ENCODE measurements at regions not wholly inside any gene's neighbourhood (a gene's known extent, or its start where the extent isn't known, plus 50 kb on each side); places are given as distances from the start of the nearest gene placed in this dataset.

GRCh38 chr12:127414186-127414585, 852.8 kb upstream of the TMEM132C start:
- DNase-seq (ENCODE audit: low spot score): no peak

GRCh38 chr12:127414636-127415035, 852.3 kb upstream of the TMEM132C start:
- DNase-seq (ENCODE audit: low spot score): no peak

- no peak for DNase-seq (ENCODE audit: low spot score)
These were observed 850.2 kb upstream of the TMEM132C start for GRCh38 chr12:127416796-127417195.

- no peak for DNase-seq (ENCODE audit: low spot score)
These were observed 847.9 kb upstream of the TMEM132C start for GRCh38 chr12:127419111-127419510.

GRCh38 chr12:127421614-127422013, 845.4 kb upstream of the TMEM132C start:
- DNase-seq (ENCODE audit: low spot score): no peak

GRCh38 chr12:127422935-127423566, 843.9 kb upstream of the TMEM132C start:
- no peak for DNase-seq (ENCODE audit: low spot score)

- DNase-seq (ENCODE audit: low spot score): no peak
These were observed 841.5 kb upstream of the TMEM132C start for GRCh38 chr12:127425474-127425873.

GRCh38 chr12:127428420-127428819, 838.5 kb upstream of the TMEM132C start:
- DNase-seq (ENCODE audit: low spot score): no peak

GRCh38 chr12:127429551-127430285, 837.3 kb upstream of the TMEM132C start:
- DNase-seq (ENCODE audit: low spot score): no peak

GRCh38 chr12:127430401-127430800, 836.6 kb upstream of the TMEM132C start:
- DNase-seq (ENCODE audit: low spot score): no peak

GRCh38 chr12:127431177-127431576, 835.8 kb upstream of the TMEM132C start:
- no peak for DNase-seq (ENCODE audit: low spot score)

- DNase-seq (ENCODE audit: low spot score): no peak
These were observed 835.4 kb upstream of the TMEM132C start for GRCh38 chr12:127431594-127431993.

- no peak for DNase-seq (ENCODE audit: low spot score)
These were observed 831.5 kb upstream of the TMEM132C start for GRCh38 chr12:127435439-127435838.

GRCh38 chr12:127438512-127439244, 828.3 kb upstream of the TMEM132C start:
- DNase-seq (ENCODE audit: low spot score): no peak

- no peak for DNase-seq (ENCODE audit: low spot score)
These were observed 821.3 kb upstream of the TMEM132C start for GRCh38 chr12:127445581-127446139.

- DNase-seq (ENCODE audit: low spot score): no peak
These were observed 818.1 kb upstream of the TMEM132C start for GRCh38 chr12:127448906-127449305.

GRCh38 chr12:127450826-127451225, 816.1 kb upstream of the TMEM132C start:
- no peak for DNase-seq (ENCODE audit: low spot score)

GRCh38 chr12:127455347-127456265, 811.4 kb upstream of the TMEM132C start:
- DNase-seq (ENCODE audit: low spot score): no peak

GRCh38 chr12:127457726-127458125, 809.2 kb upstream of the TMEM132C start:
- DNase-seq (ENCODE audit: low spot score): no peak

GRCh38 chr12:127459166-127459565, 807.8 kb upstream of the TMEM132C start:
- no peak for DNase-seq (ENCODE audit: low spot score)

GRCh38 chr12:127459687-127460086, 807.3 kb upstream of the TMEM132C start:
- no peak for DNase-seq (ENCODE audit: low spot score)

- DNase-seq (ENCODE audit: low spot score): no peak
These were observed 803.7 kb upstream of the TMEM132C start for GRCh38 chr12:127463237-127463636.
